Panc1 (cell line): ENCODE measurements at regions not wholly inside any gene's neighbourhood (a gene's known extent, or its start where the extent isn't known, plus 50 kb on each side); places are given as distances from the start of the nearest gene placed in this dataset.

Experiments
- POLR2AphosphoS5 ChIP-seq: IDR thresholded peaks from 2 replicates; pipeline ENCODE4 v1.6.1; 2012; ENCODE audit warnings: mild to moderate bottlenecking, low read depth, low read length, moderate library complexity
- TF ChIP-seq, protein P1 (sequence below): fragments of 450-650 bp; IDR thresholded peaks from 2 replicates; pipeline ENCODE4 v1.5.1; 2017; ENCODE audit warnings: mild to moderate bottlenecking

DNA sequence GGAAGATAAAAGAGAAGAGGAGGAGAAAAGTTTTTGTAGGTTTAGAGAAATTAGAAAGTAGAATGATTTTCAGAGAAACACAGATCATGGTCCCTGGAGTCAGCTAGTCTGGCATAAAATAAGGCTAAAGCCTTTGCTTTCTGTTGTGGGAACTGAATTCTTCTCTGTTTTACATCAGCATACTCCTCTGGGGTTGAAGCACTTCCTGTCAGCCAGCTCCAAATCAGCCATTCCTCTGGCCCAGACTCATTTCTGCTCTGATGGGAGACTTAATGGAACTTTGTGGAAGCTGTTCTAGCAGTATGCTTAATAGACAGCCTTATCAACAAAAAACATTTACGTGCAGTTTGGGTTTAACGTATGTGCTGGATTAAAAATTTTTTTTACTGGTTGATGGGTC, 143.2 kb downstream of the HMHB1 start:
- TF ChIP-seq, protein P1, sequence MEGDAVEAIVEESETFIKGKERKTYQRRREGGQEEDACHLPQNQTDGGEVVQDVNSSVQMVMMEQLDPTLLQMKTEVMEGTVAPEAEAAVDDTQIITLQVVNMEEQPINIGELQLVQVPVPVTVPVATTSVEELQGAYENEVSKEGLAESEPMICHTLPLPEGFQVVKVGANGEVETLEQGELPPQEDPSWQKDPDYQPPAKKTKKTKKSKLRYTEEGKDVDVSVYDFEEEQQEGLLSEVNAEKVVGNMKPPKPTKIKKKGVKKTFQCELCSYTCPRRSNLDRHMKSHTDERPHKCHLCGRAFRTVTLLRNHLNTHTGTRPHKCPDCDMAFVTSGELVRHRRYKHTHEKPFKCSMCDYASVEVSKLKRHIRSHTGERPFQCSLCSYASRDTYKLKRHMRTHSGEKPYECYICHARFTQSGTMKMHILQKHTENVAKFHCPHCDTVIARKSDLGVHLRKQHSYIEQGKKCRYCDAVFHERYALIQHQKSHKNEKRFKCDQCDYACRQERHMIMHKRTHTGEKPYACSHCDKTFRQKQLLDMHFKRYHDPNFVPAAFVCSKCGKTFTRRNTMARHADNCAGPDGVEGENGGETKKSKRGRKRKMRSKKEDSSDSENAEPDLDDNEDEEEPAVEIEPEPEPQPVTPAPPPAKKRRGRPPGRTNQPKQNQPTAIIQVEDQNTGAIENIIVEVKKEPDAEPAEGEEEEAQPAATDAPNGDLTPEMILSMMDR = no peak
- TF ChIP-seq POLR2AphosphoS5 = no peak
